ENCODE measurements at regions not wholly inside any gene's neighbourhood (a gene's known extent, or its start where the extent isn't known, plus 50 kb on each side); places are given as distances from the start of the nearest gene placed in this dataset.
"Not testable (repeated sequence)": the region's sequence is repeated elsewhere in the genome, so short reads cannot be mapped to it uniquely, and the experiment has no call there.

GRCh38 chr2:13662055-13662454, 945.3 kb downstream of the TRIB2 start:
- no peak for DNase-seq (ENCODE audit: low read depth in 2 of 2, low spot score in 1 of 2)

- no peak for DNase-seq (ENCODE audit: low read depth in 2 of 2, low spot score in 1 of 2)
These were observed 950.1 kb downstream of the TRIB2 start for GRCh38 chr2:13666582-13667414.

GRCh38 chr2:13667415-13667757, 950.6 kb downstream of the TRIB2 start:
- no peak for DNase-seq (ENCODE audit: low read depth in 2 of 2, low spot score in 1 of 2)

- no peak for DNase-seq (ENCODE audit: low read depth in 2 of 2, low spot score in 1 of 2)
These were observed 952.9 kb downstream of the TRIB2 start for GRCh38 chr2:13669607-13670006.

- DNase-seq (ENCODE audit: low read depth in 2 of 2, low spot score in 1 of 2): not testable (repeated sequence)
These were observed 957.1 kb downstream of the TRIB2 start for GRCh38 chr2:13673821-13674220.

- DNase-seq (ENCODE audit: low read depth in 2 of 2, low spot score in 1 of 2): no peak
These were observed 956.2 kb upstream of the LRATD1 start for GRCh38 chr2:13676269-13676668.

GRCh38 chr2:13681936-13682335, 950.6 kb upstream of the LRATD1 start:
- no peak for DNase-seq (ENCODE audit: low read depth in 2 of 2, low spot score in 1 of 2)

- DNase-seq (ENCODE audit: low read depth in 2 of 2, low spot score in 1 of 2): no peak
These were observed 949.8 kb upstream of the LRATD1 start for GRCh38 chr2:13682540-13683272.

GRCh38 chr2:13686262-13686661, 946.3 kb upstream of the LRATD1 start:
- no peak for DNase-seq (ENCODE audit: low read depth in 2 of 2, low spot score in 1 of 2)

- no peak for DNase-seq (ENCODE audit: low read depth in 2 of 2, low spot score in 1 of 2)
These were observed 937.8 kb upstream of the LRATD1 start for GRCh38 chr2:13694673-13695072.

GRCh38 chr2:13696601-13697000, 935.9 kb upstream of the LRATD1 start:
- DNase-seq (ENCODE audit: low read depth in 2 of 2, low spot score in 1 of 2): no peak

GRCh38 chr2:13698847-13699246, 933.7 kb upstream of the LRATD1 start:
- DNase-seq (ENCODE audit: low read depth in 2 of 2, low spot score in 1 of 2): no peak

- not testable (repeated sequence) for DNase-seq (ENCODE audit: low read depth in 2 of 2, low spot score in 1 of 2)
These were observed 932.6 kb upstream of the LRATD1 start for GRCh38 chr2:13699939-13700338.

- DNase-seq (ENCODE audit: low read depth in 2 of 2, low spot score in 1 of 2): no peak
These were observed 921.4 kb upstream of the LRATD1 start for GRCh38 chr2:13711154-13711553.

- DNase-seq (ENCODE audit: low read depth in 2 of 2, low spot score in 1 of 2): no peak
These were observed 918.1 kb upstream of the LRATD1 start for GRCh38 chr2:13714466-13714865.

GRCh38 chr2:13725945-13726344, 906.6 kb upstream of the LRATD1 start:
- no peak for DNase-seq (ENCODE audit: low read depth in 2 of 2, low spot score in 1 of 2)

GRCh38 chr2:13745330-13745729, 887.2 kb upstream of the LRATD1 start:
- no peak for DNase-seq (ENCODE audit: low read depth in 2 of 2, low spot score in 1 of 2)

GRCh38 chr2:13751955-13752354, 880.6 kb upstream of the LRATD1 start:
- DNase-seq (ENCODE audit: low read depth in 2 of 2, low spot score in 1 of 2): no peak

GRCh38 chr2:13758412-13758811, 874.1 kb upstream of the LRATD1 start:
- DNase-seq (ENCODE audit: low read depth in 2 of 2, low spot score in 1 of 2): no peak

GRCh38 chr2:13768274-13768673, 864.2 kb upstream of the LRATD1 start:
- no peak for DNase-seq (ENCODE audit: low read depth in 2 of 2, low spot score in 1 of 2)

GRCh38 chr2:13770279-13770678, 862.2 kb upstream of the LRATD1 start:
- no peak for DNase-seq (ENCODE audit: low read depth in 2 of 2, low spot score in 1 of 2)

GRCh38 chr2:13779996-13780395, 852.5 kb upstream of the LRATD1 start:
- no peak for DNase-seq (ENCODE audit: low read depth in 2 of 2, low spot score in 1 of 2)

Measured in stimulated activated CD8-positive, alpha-beta memory T cell treated with anti-CD3 and anti-CD28 coated beads, Interleukin-4, amount 100 ng/mL, for 1 hour (primary cell).